BLaER1 treated with 17β-estradiol and CSF1 and Interleukin-3, amounts not matched to agents 10 nM and 100 nM (cell line): ENCODE measurements at regions not wholly inside any gene's neighbourhood (a gene's known extent, or its start where the extent isn't known, plus 50 kb on each side); places are given as distances from the start of the nearest gene placed in this dataset.

Experiments used
- H3K27ac ChIP-seq, 11 experiments: shearing (Covaris generic); formaldehyde crosslinking; 2 replicates each; pipeline ENCODE4 v1.8.1; 2022
- H3K27me3 ChIP-seq, 11 experiments: shearing (Covaris generic); formaldehyde crosslinking; 2 replicates each; pipeline ENCODE4 v1.8.1; 2022
- H3K36me3 ChIP-seq, 11 experiments: shearing (Covaris generic); formaldehyde crosslinking; 2 replicates each; pipeline ENCODE4 v1.8.1; 2022
- H3K4me1 ChIP-seq, 10 experiments: shearing (Covaris generic); formaldehyde crosslinking; 2 replicates each; pipeline ENCODE4 v1.8.1; 2022
- H3K4me2 ChIP-seq, 11 experiments: shearing (Covaris generic); formaldehyde crosslinking; 2 replicates each; pipeline ENCODE4 v1.8.1; 2022
- H3K4me3 ChIP-seq, 10 experiments: shearing (Covaris generic); formaldehyde crosslinking; 2 replicates each; pipeline ENCODE4 v1.8.1; 2022
- H3K9ac ChIP-seq, 11 experiments: shearing (Covaris generic); formaldehyde crosslinking; 2 replicates each; pipeline ENCODE4 v1.8.1; 2022
- H3K9me3 ChIP-seq, 11 experiments: shearing (Covaris generic); formaldehyde crosslinking; replicated peaks in 1 of 11; 2 replicates each; pipeline ENCODE4 v1.8.1; 2022
- H4K20me1 ChIP-seq, 11 experiments: shearing (Covaris generic); formaldehyde crosslinking; 2 replicates each; pipeline ENCODE4 v1.8.1; 2022
- Cebpa-rat ChIP-seq, 11 experiments: shearing (Covaris generic); IDR thresholded peaks; 2 replicates each; pipeline ENCODE4 v1.8.1; 2022

DNA sequence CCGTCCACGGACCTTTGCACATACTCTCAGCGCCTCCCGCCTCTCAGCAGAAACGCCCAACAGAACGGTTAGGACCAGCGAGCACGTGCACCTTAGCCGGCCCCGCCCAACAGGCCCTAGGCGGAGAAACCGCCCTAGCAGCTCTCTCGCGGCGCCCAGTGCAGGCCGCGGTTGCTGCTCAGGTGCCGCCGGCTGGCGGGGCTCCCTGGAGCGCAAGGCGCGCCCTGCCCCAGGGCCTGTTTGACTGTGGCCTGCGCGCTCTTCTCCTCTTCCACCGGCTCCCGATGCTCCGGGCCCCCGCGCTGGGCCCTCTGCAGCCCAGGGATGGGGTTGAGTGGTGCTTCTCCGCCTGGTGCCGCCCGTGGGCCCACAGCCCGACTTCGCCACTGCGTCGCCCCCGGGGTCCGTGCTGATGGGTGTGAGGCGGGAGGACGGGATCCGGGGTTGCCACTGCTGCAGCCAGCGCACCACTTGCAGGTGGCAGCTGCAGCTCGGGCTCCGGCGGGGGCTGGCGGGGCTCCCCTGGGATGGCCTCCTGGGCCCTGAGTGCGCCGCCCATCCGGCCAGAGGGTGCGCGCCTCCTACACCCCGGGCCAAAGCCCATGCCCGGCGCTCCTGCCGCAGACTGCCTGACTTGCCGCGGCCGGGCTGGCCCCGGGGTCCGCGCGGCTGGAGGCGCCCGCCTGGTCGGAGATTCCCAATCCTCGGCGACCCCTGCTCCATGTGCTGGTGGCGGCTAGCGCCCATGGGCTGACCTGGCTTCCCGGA, 1889.4 kb upstream of the CDH9 start:
- no peak overlapping the region for H3K27ac ChIP-seq
- peaks cover 14 to 32% (median 26%) of the 10 kb centered on the region in 11 experiments for H3K9me3 ChIP-seq
- no peaks in the 10 kb centered on the region for H3K4me1 ChIP-seq
- H3K27me3 ChIP-seq: no peaks in the 10 kb centered on the region
- TF ChIP-seq Cebpa-rat (IDR thresholded peaks at IDR 0.05): no peak
- H3K4me3 ChIP-seq: no peak overlapping the region
- H3K36me3 ChIP-seq: no peaks in the 10 kb centered on the region
- no peak overlapping the region for H3K4me2 ChIP-seq
- H3K9ac ChIP-seq: no peak overlapping the region
- H4K20me1 ChIP-seq: no peaks in the 10 kb centered on the region

DNA sequence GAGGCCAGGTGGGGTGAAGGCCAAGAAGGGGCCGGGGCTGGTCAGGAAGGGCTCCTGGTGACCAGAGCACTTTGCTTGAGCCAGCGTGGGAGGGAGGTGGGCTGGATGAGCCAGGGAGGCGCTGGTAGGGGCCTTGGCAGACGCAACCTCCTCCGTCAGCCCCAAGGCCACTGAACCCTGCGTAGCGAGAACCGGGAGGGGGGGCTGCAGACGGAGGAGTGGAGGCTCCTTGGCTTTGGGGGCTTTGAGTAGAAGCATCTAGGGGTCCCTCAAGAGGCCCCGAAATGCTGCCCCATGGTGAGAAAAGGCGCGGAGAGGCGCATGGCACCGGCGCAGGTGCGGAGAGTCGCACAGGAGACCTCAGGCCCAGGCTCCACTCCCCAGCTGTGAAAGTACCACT, 1888.0 kb upstream of the CDH9 start:
- TF ChIP-seq Cebpa-rat (IDR thresholded peaks at IDR 0.05): no peak
- Histone ChIP-seq H3K27me3 (no peaks in the 10 kb centered on the region), H4K20me1 (no peaks in the 10 kb centered on the region), H3K36me3 (no peaks in the 10 kb centered on the region), H3K4me3 (no peak overlapping the region), H3K9ac (no peak overlapping the region), H3K27ac (no peak overlapping the region), H3K4me2 (no peak overlapping the region), H3K9me3 (peaks cover 14 to 32% (median 26%) of the 10 kb centered on the region in 11 experiments), H3K4me1 (no peaks in the 10 kb centered on the region)

DNA sequence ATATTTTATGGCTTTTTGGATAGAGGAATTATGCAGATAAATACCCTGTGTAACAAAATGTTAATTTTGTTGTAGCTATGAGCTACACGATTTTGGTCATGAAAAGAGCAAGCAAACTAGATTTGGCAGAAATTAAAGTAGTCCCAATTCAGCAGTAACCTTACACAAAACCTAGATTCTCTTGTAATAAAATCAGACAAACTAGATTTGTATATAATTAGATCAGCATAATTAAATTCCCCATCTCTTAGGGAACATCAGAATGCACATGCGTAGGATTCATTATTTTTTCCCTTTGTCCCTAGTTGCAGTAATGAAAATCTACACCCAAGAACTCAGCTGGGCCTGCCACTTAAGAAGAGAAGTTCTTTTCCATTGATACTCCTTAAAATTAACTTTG, 1879.2 kb upstream of the CDH9 start:
- H3K4me1 ChIP-seq: no peaks in the 10 kb centered on the region
- no peak for TF ChIP-seq Cebpa-rat (IDR thresholded peaks at IDR 0.05)

DNA sequence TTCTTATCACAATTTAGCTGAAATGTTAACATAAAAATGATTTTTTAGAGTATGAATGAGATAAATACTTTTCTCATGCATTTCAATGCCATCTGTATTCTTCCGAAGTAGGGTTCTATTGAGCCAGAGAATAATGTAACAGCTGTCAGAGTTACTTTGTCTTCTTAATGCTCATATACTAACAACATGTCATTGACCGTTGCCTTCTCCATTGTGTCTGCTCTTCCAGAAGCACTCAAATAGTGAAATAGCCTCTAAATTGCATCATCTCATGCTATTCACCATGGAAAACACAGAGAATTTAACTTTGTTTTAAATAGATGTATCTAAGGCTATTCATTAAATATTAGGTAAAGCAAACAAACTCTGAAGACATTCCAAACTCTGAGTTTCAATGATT, 1875.9 kb upstream of the CDH9 start:
- Histone ChIP-seq H3K27me3 (no peaks in the 10 kb centered on the region), H3K4me3 (no peak overlapping the region), H3K4me2 (no peak overlapping the region), H4K20me1 (no peaks in the 10 kb centered on the region), H3K4me1 (no peaks in the 10 kb centered on the region), H3K9ac (no peak overlapping the region), H3K36me3 (no peaks in the 10 kb centered on the region), H3K27ac (no peak overlapping the region), H3K9me3 (no peaks in the 10 kb centered on the region)
- no peak for TF ChIP-seq Cebpa-rat (IDR thresholded peaks at IDR 0.05)

More for the DNA sequence above, 1879.2 kb upstream of the CDH9 start:
- Histone ChIP-seq H3K9ac (no peak overlapping the region), H3K27ac (no peak overlapping the region), H3K36me3 (no peaks in the 10 kb centered on the region), H3K9me3 (0 out of 22 replicates have a peak, but pooled peaks cover 0 to 4% (median 0%) of the 10 kb centered on the region in 11 experiments), H3K27me3 (no peaks in the 10 kb centered on the region), H3K4me2 (no peak overlapping the region), H3K4me3 (no peak overlapping the region), H4K20me1 (no peaks in the 10 kb centered on the region)

DNA sequence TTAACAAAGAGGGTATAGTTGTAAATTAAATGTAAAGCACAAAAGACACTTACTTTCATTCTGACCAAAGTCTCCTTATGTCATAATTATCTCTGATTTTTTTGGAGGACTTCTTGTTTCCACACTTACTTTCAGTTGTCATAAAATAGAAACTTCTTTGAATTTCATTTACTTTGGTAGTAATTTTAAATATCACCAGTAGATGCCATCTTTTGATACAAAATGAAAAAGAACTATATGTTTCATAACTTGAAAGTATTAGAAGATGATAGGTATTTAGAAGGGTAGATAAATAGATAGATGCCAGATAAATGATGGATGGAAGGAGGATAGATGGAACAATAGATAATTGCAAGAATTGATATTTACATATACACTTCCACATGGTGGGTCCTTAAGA, 1865.3 kb upstream of the CDH9 start:
- Histone ChIP-seq H3K9ac (no peak overlapping the region), H3K4me1 (no peaks in the 10 kb centered on the region), H3K27me3 (no peaks in the 10 kb centered on the region), H3K4me3 (no peak overlapping the region), H4K20me1 (no peaks in the 10 kb centered on the region), H3K9me3 (no peaks in the 10 kb centered on the region), H3K27ac (no peak overlapping the region), H3K4me2 (no peak overlapping the region), H3K36me3 (no peaks in the 10 kb centered on the region)
- TF ChIP-seq Cebpa-rat (IDR thresholded peaks at IDR 0.05): no peak

DNA sequence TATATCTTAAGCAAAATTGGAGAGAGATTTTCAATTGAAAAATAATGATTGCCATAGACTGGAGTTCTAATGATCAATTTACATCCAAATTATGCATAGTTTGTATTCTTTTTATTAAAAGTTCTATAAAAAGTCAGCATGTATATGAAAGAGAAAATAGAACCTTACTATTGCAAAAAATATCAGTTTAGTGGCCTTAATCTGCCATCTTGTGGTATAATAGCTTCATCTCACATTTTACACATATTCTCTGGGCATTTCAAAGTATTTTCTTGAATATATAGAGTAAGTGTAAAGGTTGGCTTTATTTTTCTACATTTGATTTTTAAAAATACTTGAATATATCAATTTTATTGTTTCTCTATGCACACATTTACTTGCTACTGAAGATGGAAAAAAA, 1858.6 kb upstream of the CDH9 start:
- Histone ChIP-seq H4K20me1 (no peaks in the 10 kb centered on the region), H3K9ac (no peak overlapping the region)
- TF ChIP-seq Cebpa-rat (IDR thresholded peaks at IDR 0.05): no peak

DNA sequence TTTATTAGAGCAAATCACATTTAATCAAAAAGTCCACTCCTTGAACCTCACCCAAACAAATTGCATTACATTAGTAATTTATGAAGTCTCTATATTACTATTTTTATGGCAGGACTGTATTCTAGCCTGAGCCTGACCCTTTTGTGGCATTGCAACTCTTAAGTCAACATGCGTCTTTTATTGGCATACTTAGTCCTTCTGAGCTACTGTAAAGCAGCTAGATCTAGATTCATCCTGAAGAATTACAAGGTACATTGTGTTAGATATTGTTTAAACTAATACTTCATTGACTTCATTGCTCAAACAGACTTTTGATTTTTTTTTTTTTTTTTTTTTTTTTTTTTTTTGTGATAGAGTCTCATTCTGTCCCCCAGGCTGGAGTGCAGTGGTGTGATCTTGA, 1842.5 kb upstream of the CDH9 start:
- no peaks in the 10 kb centered on the region for H4K20me1 ChIP-seq
- no peaks in the 10 kb centered on the region for H3K36me3 ChIP-seq
- no peak overlapping the region for H3K27ac ChIP-seq

More for the DNA sequence above, 1858.6 kb upstream of the CDH9 start:
- Histone ChIP-seq H3K36me3 (no peaks in the 10 kb centered on the region), H3K4me3 (no peak overlapping the region), H3K4me1 (no peaks in the 10 kb centered on the region), H3K27me3 (no peaks in the 10 kb centered on the region), H3K27ac (no peak overlapping the region), H3K4me2 (no peak overlapping the region), H3K9me3 (no peaks in the 10 kb centered on the region)

DNA sequence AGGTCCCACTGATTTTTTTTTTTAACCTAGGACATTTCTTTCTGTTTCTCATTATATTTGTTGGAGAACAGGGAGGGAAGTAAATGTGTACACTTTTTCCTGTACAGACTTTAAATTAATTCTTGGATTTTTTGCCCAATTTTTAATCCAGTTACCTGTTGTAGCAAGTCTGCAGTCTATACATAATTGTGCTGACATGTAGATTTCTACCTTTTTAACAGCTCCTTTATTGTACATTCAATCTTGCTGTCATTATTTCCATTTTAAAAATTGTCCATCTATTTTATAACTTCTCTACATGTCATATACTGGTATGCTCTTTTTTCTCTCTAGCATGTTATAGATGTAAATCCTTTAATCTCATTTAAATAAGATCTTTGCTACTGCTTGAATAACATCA, 1838.7 kb upstream of the CDH9 start:
- no peak for TF ChIP-seq Cebpa-rat (IDR thresholded peaks at IDR 0.05)
- no peaks in the 10 kb centered on the region for H3K27me3 ChIP-seq
- H3K27ac ChIP-seq: no peak overlapping the region
- H3K9ac ChIP-seq: no peak overlapping the region
- H3K36me3 ChIP-seq: no peaks in the 10 kb centered on the region
- no peaks in the 10 kb centered on the region for H3K4me1 ChIP-seq
- H3K4me3 ChIP-seq: no peak overlapping the region
- no peaks in the 10 kb centered on the region for H4K20me1 ChIP-seq
- H3K4me2 ChIP-seq: no peak overlapping the region
- H3K9me3 ChIP-seq: 0 out of 22 replicates have a peak, but pooled peaks cover 0 to 3% (median 0%) of the 10 kb centered on the region in 11 experiments

More for the DNA sequence above, 1842.5 kb upstream of the CDH9 start:
- H3K4me1 ChIP-seq: no peaks in the 10 kb centered on the region
- H3K9ac ChIP-seq: no peak overlapping the region
- H3K4me2 ChIP-seq: no peak overlapping the region
- TF ChIP-seq Cebpa-rat (IDR thresholded peaks at IDR 0.05): no peak
- no peak overlapping the region for H3K4me3 ChIP-seq
- no peaks in the 10 kb centered on the region for H3K27me3 ChIP-seq
- H3K9me3 ChIP-seq: peaks cover 0 to 14% (median 4%) of the 10 kb centered on the region in 11 experiments; a peak in 10 of 22 replicates

DNA sequence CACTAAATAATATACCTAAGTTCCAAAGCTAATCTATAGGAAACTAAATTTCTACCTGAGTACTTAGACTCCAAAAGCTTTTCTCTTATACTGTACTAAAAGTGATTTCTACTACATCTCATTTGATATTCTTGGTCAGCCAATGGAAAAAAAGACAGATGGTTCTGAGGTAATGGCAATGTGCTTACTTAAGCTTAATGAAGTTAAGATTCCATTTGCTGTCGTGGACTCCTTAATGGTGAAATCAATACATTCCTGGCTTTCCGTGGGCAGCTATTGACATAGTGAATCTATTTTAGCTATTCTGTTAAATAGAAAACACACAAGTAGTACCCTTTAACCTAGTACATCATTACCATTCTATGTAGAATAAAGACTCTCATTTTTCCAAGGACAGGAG, 1825.6 kb upstream of the CDH9 start:
- TF ChIP-seq Cebpa-rat (IDR thresholded peaks at IDR 0.05): no peak
- no peak overlapping the region for H3K4me2 ChIP-seq
- no peak overlapping the region for H3K27ac ChIP-seq
- H4K20me1 ChIP-seq: no peaks in the 10 kb centered on the region
- H3K4me3 ChIP-seq: no peak overlapping the region
- no peaks in the 10 kb centered on the region for H3K27me3 ChIP-seq
- H3K9me3 ChIP-seq: no peaks in the 10 kb centered on the region
- H3K4me1 ChIP-seq: no peaks in the 10 kb centered on the region
- H3K9ac ChIP-seq: no peak overlapping the region
- H3K36me3 ChIP-seq: no peaks in the 10 kb centered on the region

DNA sequence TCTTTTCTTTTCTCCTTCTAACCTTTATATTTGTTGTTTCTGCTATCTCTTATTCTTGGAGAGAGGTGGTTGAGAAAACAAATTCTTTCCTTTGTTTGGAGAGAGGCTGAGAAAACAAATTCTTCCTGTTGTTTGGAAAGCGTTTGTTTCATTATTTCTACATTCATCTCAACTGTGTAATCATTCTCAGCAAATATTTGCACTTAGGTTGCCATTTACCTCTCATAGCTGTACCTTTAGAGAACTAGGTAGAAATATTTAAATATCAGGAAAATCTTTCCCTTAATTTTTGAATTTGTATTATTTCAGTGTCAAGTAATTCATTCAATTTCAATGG, 1824.4 kb upstream of the CDH9 start:
- TF ChIP-seq Cebpa-rat (IDR thresholded peaks at IDR 0.05): no peak
- no peak overlapping the region for H3K4me3 ChIP-seq

More for the DNA sequence above, 1824.4 kb upstream of the CDH9 start:
- H3K9me3 ChIP-seq: no peaks in the 10 kb centered on the region
- no peaks in the 10 kb centered on the region for H3K27me3 ChIP-seq
- no peaks in the 10 kb centered on the region for H3K4me1 ChIP-seq
- H3K27ac ChIP-seq: no peak overlapping the region
- H4K20me1 ChIP-seq: no peaks in the 10 kb centered on the region
- no peaks in the 10 kb centered on the region for H3K36me3 ChIP-seq
- H3K4me2 ChIP-seq: no peak overlapping the region
- no peak overlapping the region for H3K9ac ChIP-seq
